CD14-positive monocyte (primary cell): ENCODE measurements at regions not wholly inside any gene's neighbourhood (a gene's known extent, or its start where the extent isn't known, plus 50 kb on each side); places are given as distances from the start of the nearest gene placed in this dataset.

Source experiments
- DNase-seq, 3 donors: peaks; one replicate each; pipeline ENCODE4 v3.0.0-alpha.2; 2011 to 2022
- H2AFZ ChIP-seq: 2 replicates; pipeline ENCODE4 v1.6.0; 2012; ENCODE audit warnings: mild to moderate bottlenecking, low read depth, low read length, inconsistent platforms; ENCODE audit not compliant: insufficient read depth, poor library complexity, severe bottlenecking
- H3K27ac ChIP-seq, 2 donors: 1 replicate in 1 of 2; 2 replicates in 1 of 2; pipeline ENCODE4 v1.5.1; 2012 to 2013; ENCODE audit warnings: low read length in 2 of 2, control low read depth in 1 of 2, inconsistent platforms in 1 of 2, low read depth in 1 of 2, mild to moderate bottlenecking in 1 of 2
- H3K27me3 ChIP-seq, 2 donors: one replicate each; pipeline versions ENCODE4 v1.6.0 to v1.6.1; 2011 to 2013; ENCODE audit warnings: low read length in 2 of 2; ENCODE audit not compliant: control insufficient read depth in 2 of 2, insufficient read depth in 2 of 2
- H3K36me3 ChIP-seq, 2 donors: replicated peaks in 1 of 2; 1 replicate in 1 of 2; 2 replicates in 1 of 2; pipeline versions ENCODE4 v1.5.1 to v1.6.1; 2012 to 2013; ENCODE audit warnings: low read length in 2 of 2, control low read depth in 1 of 2, inconsistent platforms in 1 of 2, mild to moderate bottlenecking in 1 of 2; ENCODE audit not compliant: insufficient read depth in 2 of 2, control insufficient read depth in 1 of 2
- H3K4me1 ChIP-seq, 2 donors: 1 replicate in 1 of 2; 2 replicates in 1 of 2; pipeline versions ENCODE4 v1.5.1 to v1.6.1; 2012 to 2013; ENCODE audit warnings: low read length in 2 of 2, control low read depth in 1 of 2, inconsistent platforms in 1 of 2, mild to moderate bottlenecking in 1 of 2, moderate library complexity in 1 of 2; ENCODE audit not compliant: insufficient read depth in 2 of 2, control insufficient read depth in 1 of 2
- H3K4me2 ChIP-seq: replicated peaks from 2 replicates; pipeline ENCODE3; 2012; ENCODE audit warnings: low read length, moderate library complexity, mild to moderate bottlenecking; ENCODE audit not compliant: poor library complexity, severe bottlenecking; ENCODE audit errors: extremely low read depth
- H3K4me3 ChIP-seq, 3 experiments: fragments of 200-600 bp in 1 of 3; sonication (generic) in 1 of 3; replicated peaks in 1 of 3; 1 replicate in 2 of 3; 2 replicates in 1 of 3; pipeline ENCODE4 v1.5.1; 2011 to 2013; ENCODE audit warnings: low read length in 3 of 3, mild to moderate bottlenecking in 3 of 3, control low read depth in 2 of 3, low read depth in 2 of 3, inconsistent platforms in 1 of 3, moderate library complexity in 1 of 3
- H3K79me2 ChIP-seq: 2 replicates; pipeline ENCODE4 v1.6.0; 2012; ENCODE audit warnings: mild to moderate bottlenecking, control low read depth, inconsistent platforms, low read length, moderate library complexity; ENCODE audit not compliant: insufficient read depth
- H3K9ac ChIP-seq: 2 replicates; pipeline ENCODE4 v1.6.0; 2017; ENCODE audit warnings: low read length, mild to moderate bottlenecking; ENCODE audit not compliant: insufficient read depth, poor library complexity, severe bottlenecking
- H3K9me3 ChIP-seq, 2 donors: replicated peaks in 1 of 2; 1 replicate in 1 of 2; 2 replicates in 1 of 2; pipeline versions ENCODE4 v1.5.1 to v1.6.1; 2012 to 2013; ENCODE audit warnings: low read length in 2 of 2, control low read depth in 1 of 2; ENCODE audit not compliant: control insufficient read depth in 1 of 2, insufficient read depth in 1 of 2
- H4K20me1 ChIP-seq: 2 replicates; pipeline ENCODE4 v1.6.0; 2012; ENCODE audit warnings: mild to moderate bottlenecking, low read length, control low read depth, moderate library complexity; ENCODE audit not compliant: insufficient read depth
- H3K27ac Mint-ChIP-seq, 7 donors: one replicate each; pipeline ENCODE4 v1.8.0; 2020; ENCODE audit warnings: mild to moderate bottlenecking in 7 of 7, mixed read lengths in 7 of 7, moderate library complexity in 6 of 7, inconsistent platforms in 2 of 7
- H3K27me3 Mint-ChIP-seq, 3 donors: one replicate each; pipeline ENCODE4 v1.8.0; 2021 to 2022; ENCODE audit warnings: low read depth in 3 of 3, mild to moderate bottlenecking in 3 of 3, mixed read lengths in 3 of 3, moderate library complexity in 3 of 3, inconsistent platforms in 1 of 3
- H3K36me3 Mint-ChIP-seq, 2 donors: one replicate each; pipeline ENCODE4 v1.8.0; 2020; ENCODE audit warnings: mixed read lengths in 2 of 2, inconsistent platforms in 1 of 2, mild to moderate bottlenecking in 1 of 2
- H3K4me1 Mint-ChIP-seq: one replicate; pipeline ENCODE4 v1.8.0; 2020; ENCODE audit warnings: mild to moderate bottlenecking, mixed read lengths
- H3K4me3 Mint-ChIP-seq, 2 donors: one replicate each; pipeline ENCODE4 v1.8.0; 2020; ENCODE audit warnings: mild to moderate bottlenecking in 2 of 2, mixed read lengths in 2 of 2, moderate library complexity in 1 of 2
- H3K9me3 Mint-ChIP-seq, 7 donors: one replicate each; pipeline ENCODE4 v1.8.0; 2020 to 2022; ENCODE audit warnings: mixed read lengths in 7 of 7, mild to moderate bottlenecking in 6 of 7, moderate library complexity in 6 of 7, inconsistent platforms in 2 of 7
- WGBS: methylation state at CpG from one replicate; pipeline ENCODE4 v1.1.5; 2013; ENCODE audit warnings: missing lambda C conversion rate; ENCODE audit not compliant: insufficient coverage; 5-methylcytosine and 5-hydroxymethylcytosine counted together
- intact Hi-C, 2 donors: fragments of 100-400 bp; cut with micrococcal nuclease; formaldehyde crosslinking; loops; one replicate each; pipeline versions ENCODE4 v1.15.0 to v1.15.1; 2023
- TF ChIP-seq, protein P1 (sequence below): fragments of 200-600 bp; IDR thresholded peaks from one replicate; pipeline ENCODE4 v1.8.0; 2022; ENCODE audit warnings: antibody characterized with exemption, mild to moderate bottlenecking

GRCh38 chr5:67879620-67880510 lies 335.7 kb upstream of the PIK3R1 start:
- WGBS = no CpG with 5 or more reads among the region's 4 CpGs
- TF ChIP-seq, protein P1, sequence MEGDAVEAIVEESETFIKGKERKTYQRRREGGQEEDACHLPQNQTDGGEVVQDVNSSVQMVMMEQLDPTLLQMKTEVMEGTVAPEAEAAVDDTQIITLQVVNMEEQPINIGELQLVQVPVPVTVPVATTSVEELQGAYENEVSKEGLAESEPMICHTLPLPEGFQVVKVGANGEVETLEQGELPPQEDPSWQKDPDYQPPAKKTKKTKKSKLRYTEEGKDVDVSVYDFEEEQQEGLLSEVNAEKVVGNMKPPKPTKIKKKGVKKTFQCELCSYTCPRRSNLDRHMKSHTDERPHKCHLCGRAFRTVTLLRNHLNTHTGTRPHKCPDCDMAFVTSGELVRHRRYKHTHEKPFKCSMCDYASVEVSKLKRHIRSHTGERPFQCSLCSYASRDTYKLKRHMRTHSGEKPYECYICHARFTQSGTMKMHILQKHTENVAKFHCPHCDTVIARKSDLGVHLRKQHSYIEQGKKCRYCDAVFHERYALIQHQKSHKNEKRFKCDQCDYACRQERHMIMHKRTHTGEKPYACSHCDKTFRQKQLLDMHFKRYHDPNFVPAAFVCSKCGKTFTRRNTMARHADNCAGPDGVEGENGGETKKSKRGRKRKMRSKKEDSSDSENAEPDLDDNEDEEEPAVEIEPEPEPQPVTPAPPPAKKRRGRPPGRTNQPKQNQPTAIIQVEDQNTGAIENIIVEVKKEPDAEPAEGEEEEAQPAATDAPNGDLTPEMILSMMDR = no peak
- no peaks in the 10 kb centered on the region for H3K36me3 ChIP-seq

DNA sequence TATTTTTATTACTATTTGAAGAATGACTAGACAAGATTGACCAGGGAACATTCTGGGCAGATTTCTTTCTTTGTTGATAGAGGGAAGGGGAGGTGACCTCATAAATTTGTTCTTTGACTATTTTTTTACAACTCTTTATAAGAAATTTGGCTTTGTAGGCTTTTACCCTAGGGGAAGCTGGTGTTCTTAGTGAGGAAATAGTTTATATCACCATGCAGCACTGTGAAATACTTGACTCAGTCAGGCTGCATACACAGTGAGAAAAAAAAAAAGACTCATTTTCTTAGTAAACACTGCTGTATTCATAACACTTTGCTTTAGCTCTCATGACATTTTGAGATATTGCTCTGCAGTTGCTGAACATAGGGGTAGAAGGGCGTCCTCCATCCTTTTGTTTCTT lies 336.6 kb upstream of the PIK3R1 start:
- H3K9me3 Mint-ChIP-seq = peaks cover 0 to 8% (median 4%) of the 10 kb centered on the region in 7 donors
- no peaks in the 10 kb centered on the region for H3K4me1 Mint-ChIP-seq
- Histone ChIP-seq H3K9me3 (peaks cover 0 to 3% of the 10 kb centered on the region in 2 donors), H3K4me1 (no peaks in the 10 kb centered on the region), H3K4me2 (no peak overlapping the region), H4K20me1 (no peaks in the 10 kb centered on the region), H3K27ac (no peak overlapping the region), H3K9ac (no peak overlapping the region), H2AFZ (no peak overlapping the region), H3K36me3 (no peaks in the 10 kb centered on the region), H3K4me3 (no peak overlapping the region), H3K27me3 (no peaks in the 10 kb centered on the region), H3K79me2 (no peaks in the 10 kb centered on the region)
- no peak overlapping the region for H3K27ac Mint-ChIP-seq
- WGBS = no CpG with 5 or more reads among the region's 1 CpG
- TF ChIP-seq, protein P1 = no peak
- no peaks in the 10 kb centered on the region for H3K27me3 Mint-ChIP-seq
- no peak for DNase-seq
- H3K36me3 Mint-ChIP-seq = no peaks in the 10 kb centered on the region
- H3K4me3 Mint-ChIP-seq = no peak overlapping the region
- intact Hi-C loops = no loop called here

More at GRCh38 chr5:67879620-67880510, 335.7 kb upstream of the PIK3R1 start:
- Mint-ChIP-seq H3K27me3 (no peaks in the 10 kb centered on the region), H3K4me1 (no peaks in the 10 kb centered on the region), H3K4me3 (no peak overlapping the region), H3K36me3 (no peaks in the 10 kb centered on the region), H3K27ac (no peak overlapping the region), H3K9me3 (peaks cover 0 to 8% (median 4%) of the 10 kb centered on the region in 7 donors)
- no peak for DNase-seq
- intact Hi-C loops = no loop called here
- Histone ChIP-seq H3K4me1 (no peaks in the 10 kb centered on the region), H3K4me2 (no peak overlapping the region), H3K27me3 (no peaks in the 10 kb centered on the region), H4K20me1 (no peaks in the 10 kb centered on the region), H3K9ac (no peak overlapping the region), H3K27ac (no peak overlapping the region), H3K79me2 (no peaks in the 10 kb centered on the region), H3K4me3 (no peak overlapping the region), H3K9me3 (peaks cover 0 to 3% of the 10 kb centered on the region in 2 donors), H2AFZ (no peak overlapping the region)
